GM18505 (cell line): ENCODE measurements at regions not wholly inside any gene's neighbourhood (a gene's known extent, or its start where the extent isn't known, plus 50 kb on each side); places are given as distances from the start of the nearest gene placed in this dataset.

Experiments
- ATAC-seq: cut with Tn5 transposase; IDR thresholded peaks from one replicate; pipeline ENCODE4 v1.9.1; 2021; ENCODE audit not compliant: unreplicated experiment
- POLR2A ChIP-seq: IDR thresholded peaks from 4 replicates; pipeline ENCODE4 v1.6.1; 2011; ENCODE audit warnings: borderline replicate concordance; ENCODE audit not compliant: insufficient read depth, insufficient read length; ENCODE audit errors: extremely low read depth

- ATAC-seq, result no peak
Observed at GRCh38 chr17:12463102-12463501, 202.6 kb upstream of the MYOCD start.

GRCh38 chr17:12472252-12473173, 193.2 kb upstream of the MYOCD start:
- no peak for ATAC-seq
- TF ChIP-seq POLR2A, result no peak

More at GRCh38 chr17:12463102-12463501, 202.6 kb upstream of the MYOCD start:
- TF ChIP-seq POLR2A, result no peak

GRCh38 chr17:12478311-12478710, 187.4 kb upstream of the MYOCD start:
- TF ChIP-seq POLR2A, result no peak
- no peak for ATAC-seq

GRCh38 chr17:12485361-12485906, 180.3 kb upstream of the MYOCD start:
- ATAC-seq, result no peak
- no peak for TF ChIP-seq POLR2A

- no peak for TF ChIP-seq POLR2A
- ATAC-seq, result no peak
Observed at GRCh38 chr17:12489325-12489724, 176.4 kb upstream of the MYOCD start.

- ATAC-seq, result no peak
- no peak for TF ChIP-seq POLR2A
Observed at GRCh38 chr17:12492450-12492849, 173.2 kb upstream of the MYOCD start.

GRCh38 chr17:12505866-12506265, 159.8 kb upstream of the MYOCD start:
- no peak for ATAC-seq
- TF ChIP-seq POLR2A, result no peak

GRCh38 chr17:12507026-12507595, 158.6 kb upstream of the MYOCD start:
- no peak for TF ChIP-seq POLR2A

GRCh38 chr17:12509801-12510200, 155.9 kb upstream of the MYOCD start:
- TF ChIP-seq POLR2A, result no peak
- ATAC-seq, result no peak

More at GRCh38 chr17:12507026-12507595, 158.6 kb upstream of the MYOCD start:
- no peak for ATAC-seq

- no peak for ATAC-seq
- TF ChIP-seq POLR2A, result no peak
Observed at GRCh38 chr17:12510535-12510934, 155.2 kb upstream of the MYOCD start.

- ATAC-seq, result no peak
- TF ChIP-seq POLR2A, result no peak
Observed at GRCh38 chr17:12512694-12513355, 152.9 kb upstream of the MYOCD start.

- TF ChIP-seq POLR2A, result no peak
- ATAC-seq, result no peak
Observed at GRCh38 chr17:12514596-12514995, 151.1 kb upstream of the MYOCD start.

- TF ChIP-seq POLR2A, result no peak
- ATAC-seq, result no peak
Observed at GRCh38 chr17:12519956-12520594, 145.6 kb upstream of the MYOCD start.

- TF ChIP-seq POLR2A, result no peak
- no peak for ATAC-seq
Observed at GRCh38 chr17:12521416-12521815, 144.3 kb upstream of the MYOCD start.

GRCh38 chr17:12522336-12522735, 143.4 kb upstream of the MYOCD start:
- no peak for ATAC-seq
- TF ChIP-seq POLR2A, result no peak
